Erythroblast (primary cell): ENCODE measurements at regions not wholly inside any gene's neighbourhood (a gene's known extent, or its start where the extent isn't known, plus 50 kb on each side); places are given as distances from the start of the nearest gene placed in this dataset.

Experiments
- GATA1 ChIP-seq: IDR thresholded peaks from 2 replicates; pipeline ENCODE4 v1.6.1; 2011; ENCODE audit warnings: low read depth, mild to moderate bottlenecking, control low read depth, low read length, moderate library complexity
- POLR2A ChIP-seq: IDR thresholded peaks from 2 replicates; pipeline ENCODE4 v1.6.1; 2011; ENCODE audit warnings: mild to moderate bottlenecking, low read length

GRCh38 chrX:144946666-144947065 is 300.6 kb upstream of the SPANXN1 start:
- no peak for TF ChIP-seq POLR2A
- no peak for TF ChIP-seq GATA1
